GM19397 (cell line): ENCODE measurements at regions not wholly inside any gene's neighbourhood (a gene's known extent, or its start where the extent isn't known, plus 50 kb on each side); places are given as distances from the start of the nearest gene placed in this dataset.
"Not testable (repeated sequence)": the region's sequence is repeated elsewhere in the genome, so short reads cannot be mapped to it uniquely, and the experiment has no call there.

ENCODE experiments used
- ATAC-seq: cut with Tn5 transposase; IDR thresholded peaks from one replicate; pipeline ENCODE4 v1.9.1; 2021; ENCODE audit warnings: mild to moderate bottlenecking, moderate library complexity; ENCODE audit not compliant: unreplicated experiment

- no peak for ATAC-seq
These were observed 283.7 kb upstream of the KCNH7 start for GRCh38 chr2:163122257-163122656.

GRCh38 chr2:163121483-163121882 lies 282.9 kb upstream of the KCNH7 start:
- no peak for ATAC-seq

GRCh38 chr2:163119966-163120365 lies 281.4 kb upstream of the KCNH7 start:
- ATAC-seq = no peak

GRCh38 chr2:163086940-163087339 lies 248.4 kb upstream of the KCNH7 start:
- ATAC-seq = no peak

- not testable (repeated sequence) for ATAC-seq
These were observed 246.9 kb upstream of the KCNH7 start for GRCh38 chr2:163085366-163086024.

GRCh38 chr2:163081754-163082153 lies 243.2 kb upstream of the KCNH7 start:
- ATAC-seq = no peak

- no peak for ATAC-seq
These were observed 238.7 kb upstream of the KCNH7 start for GRCh38 chr2:163077241-163077640.

GRCh38 chr2:163066085-163066484 lies 227.5 kb upstream of the KCNH7 start:
- ATAC-seq = no peak

GRCh38 chr2:163062524-163062923 lies 224.0 kb upstream of the KCNH7 start:
- no peak for ATAC-seq

- ATAC-seq = no peak
These were observed 208.0 kb upstream of the KCNH7 start for GRCh38 chr2:163046615-163047014.

- ATAC-seq = no peak
These were observed 207.3 kb upstream of the KCNH7 start for GRCh38 chr2:163045830-163046229.

- ATAC-seq = no peak
These were observed 205.5 kb upstream of the KCNH7 start for GRCh38 chr2:163044114-163044513.

GRCh38 chr2:163043201-163043600 lies 204.6 kb upstream of the KCNH7 start:
- no peak for ATAC-seq

- ATAC-seq = no peak
These were observed 200.7 kb upstream of the KCNH7 start for GRCh38 chr2:163039266-163039665.

- ATAC-seq = no peak
These were observed 190.2 kb upstream of the KCNH7 start for GRCh38 chr2:163028807-163029206.

- ATAC-seq = not testable (repeated sequence)
These were observed 187.7 kb upstream of the KCNH7 start for GRCh38 chr2:163026136-163026775.

- not testable (repeated sequence) for ATAC-seq
These were observed 178.3 kb upstream of the KCNH7 start for GRCh38 chr2:163016882-163017281.

GRCh38 chr2:163011000-163011399 lies 172.4 kb upstream of the KCNH7 start:
- ATAC-seq = no peak

- ATAC-seq = no peak
These were observed 170.1 kb upstream of the KCNH7 start for GRCh38 chr2:163008642-163009041.

- ATAC-seq = no peak
These were observed 156.2 kb upstream of the KCNH7 start for GRCh38 chr2:162994718-162995117.

GRCh38 chr2:162992828-162993227 lies 154.3 kb upstream of the KCNH7 start:
- no peak for ATAC-seq

GRCh38 chr2:162989507-162989906 lies 150.9 kb upstream of the KCNH7 start:
- ATAC-seq = no peak

GRCh38 chr2:162974771-162975170 lies 136.2 kb upstream of the KCNH7 start:
- ATAC-seq = no peak
